WTC11 (cell line): ENCODE measurements at regions not wholly inside any gene's neighbourhood (a gene's known extent, or its start where the extent isn't known, plus 50 kb on each side); places are given as distances from the start of the nearest gene placed in this dataset.

ENCODE experiments used
- ATAC-seq: fragments of 200-7000 bp; cut with Tn5 transposase; 2 replicates; pipeline ENCODE4 v1.10.0; 2021; ENCODE audit warnings: mild to moderate bottlenecking, moderate library complexity
- CTCF ChIA-PET: fragments of 300-600 bp; sonication (Branson Sonifier 250); formaldehyde crosslinking; loops from one replicate; lab custom pipeline; 2021; ENCODE audit warnings: antibody characterized with exemption; lab: Charles Lee
- POLR2A ChIA-PET: fragments of 350-600 bp; sonication (Branson Sonifier 250); formaldehyde crosslinking; loops from one replicate; lab custom pipeline; 2021; ENCODE audit warnings: antibody characterized with exemption; lab: Charles Lee
- DNase-seq: peaks from one replicate; pipeline ENCODE4 v3.0.0; 2021; ENCODE audit warnings: low spot score
- H3K27ac Mint-ChIP-seq: 2 replicates; pipeline ENCODE4 v1.8.0; 2021; ENCODE audit warnings: mixed read lengths
- H3K27me3 Mint-ChIP-seq: 2 replicates; pipeline ENCODE4 v1.8.0; 2021; ENCODE audit warnings: low read depth, mild to moderate bottlenecking, moderate library complexity, mixed read lengths
- H3K36me3 Mint-ChIP-seq: 2 replicates; pipeline ENCODE4 v1.8.0; 2021; ENCODE audit warnings: mixed read lengths
- H3K4me1 Mint-ChIP-seq: 2 replicates; pipeline ENCODE4 v1.8.0; 2022; ENCODE audit warnings: mixed read lengths
- H3K4me3 Mint-ChIP-seq: 2 replicates; pipeline ENCODE4 v1.8.0; 2021; ENCODE audit warnings: mild to moderate bottlenecking, moderate library complexity, mixed read lengths
- H3K9me3 Mint-ChIP-seq: 2 replicates; pipeline ENCODE4 v1.8.0; 2021; ENCODE audit warnings: mixed read lengths
- CBFB ChIP-seq: sonication (generic); formaldehyde crosslinking; IDR thresholded peaks from 2 replicates; pipeline ENCODE4 v1.8.1; 2022; ENCODE audit warnings: mild to moderate bottlenecking, low read depth, missing genetic modification reagents
- CREM ChIP-seq: sonication (generic); formaldehyde crosslinking; IDR thresholded peaks from 2 replicates; pipeline ENCODE4 v1.8.1; 2022; ENCODE audit warnings: mild to moderate bottlenecking, missing genetic modification reagents, moderate library complexity
- FOXJ3 ChIP-seq: sonication (generic); formaldehyde crosslinking; IDR thresholded peaks from 2 replicates; pipeline ENCODE4 v1.9.0; 2021; ENCODE audit warnings: missing genetic modification reagents, mild to moderate bottlenecking, borderline replicate concordance
- FOXK1 ChIP-seq: sonication (generic); formaldehyde crosslinking; IDR thresholded peaks from 2 replicates; pipeline ENCODE4 v1.8.0; 2022; ENCODE audit warnings: mild to moderate bottlenecking, moderate library complexity, missing genetic modification reagents
- GABPB1 ChIP-seq: sonication (generic); formaldehyde crosslinking; IDR thresholded peaks from 2 replicates; pipeline ENCODE4 v1.8.1; 2023; ENCODE audit warnings: mild to moderate bottlenecking, missing genetic modification reagents
- GTF2I ChIP-seq: fragments of 250-450 bp; sonication (Bioruptor Pico); conservative IDR thresholded peaks from 2 replicates; pipeline ENCODE4 v1.4.0; 2021; ENCODE audit warnings: mild to moderate bottlenecking
- IRF2 ChIP-seq: sonication (generic); formaldehyde crosslinking; IDR thresholded peaks from 2 replicates; pipeline ENCODE4 v1.8.0; 2022; ENCODE audit warnings: low read depth, missing genetic modification reagents, borderline replicate concordance
- MXD4 ChIP-seq: fragments of 250-450 bp; sonication (Bioruptor Pico); IDR thresholded peaks from 2 replicates; pipeline ENCODE4 v1.8.0; 2021; ENCODE audit warnings: mild to moderate bottlenecking, moderate library complexity, borderline replicate concordance
- MYBL2 ChIP-seq: sonication (generic); formaldehyde crosslinking; IDR thresholded peaks from 2 replicates; pipeline ENCODE4 v1.8.1; 2023; ENCODE audit warnings: mild to moderate bottlenecking, moderate library complexity, missing genetic modification reagents
- NFE2L1 ChIP-seq: sonication (generic); formaldehyde crosslinking; IDR thresholded peaks from 2 replicates; pipeline ENCODE4 v1.8.1; 2023; ENCODE audit warnings: missing genetic modification reagents
- OVOL2 ChIP-seq: fragments of 250-450 bp; sonication (Bioruptor Pico); IDR thresholded peaks from 2 replicates; pipeline ENCODE4 v1.9.0; 2021; ENCODE audit warnings: mild to moderate bottlenecking, borderline replicate concordance
- RELA ChIP-seq: sonication (generic); formaldehyde crosslinking; IDR thresholded peaks from 2 replicates; pipeline ENCODE4 v1.8.1; 2022; ENCODE audit warnings: missing genetic modification reagents, mild to moderate bottlenecking, borderline replicate concordance
- SMAD4 ChIP-seq: sonication (generic); formaldehyde crosslinking; IDR thresholded peaks from 2 replicates; pipeline ENCODE4 v1.8.0; 2022; ENCODE audit warnings: mild to moderate bottlenecking, missing genetic modification reagents
- ZNF121 ChIP-seq: sonication (generic); formaldehyde crosslinking; IDR thresholded peaks from 2 replicates; pipeline ENCODE4 v1.8.0; 2023; ENCODE audit warnings: missing genetic modification reagents
- ZNF317 ChIP-seq: sonication (generic); formaldehyde crosslinking; IDR thresholded peaks from 2 replicates; pipeline ENCODE4 v1.8.1; 2023; ENCODE audit warnings: low read depth, mild to moderate bottlenecking, moderate library complexity, missing genetic modification reagents, borderline replicate concordance
- TF ChIP-seq, protein P1 (sequence below): sonication (generic); formaldehyde crosslinking; IDR thresholded peaks from 2 replicates; pipeline ENCODE4 v1.8.0; 2022; ENCODE audit warnings: mild to moderate bottlenecking, missing genetic modification reagents
- TF ChIP-seq, protein P2 (sequence below): sonication (generic); formaldehyde crosslinking; IDR thresholded peaks from 2 replicates; pipeline ENCODE4 v1.8.1; 2023; ENCODE audit warnings: mild to moderate bottlenecking, moderate library complexity, missing genetic modification reagents
- TF ChIP-seq, protein P3 (sequence below): fragments of 250-450 bp; sonication (Bioruptor Pico); IDR thresholded peaks from 2 replicates; pipeline ENCODE4 v1.9.0; 2021; ENCODE audit warnings: moderate library complexity, mild to moderate bottlenecking, inconsistent platforms, borderline replicate concordance
- TF ChIP-seq, protein P4 (sequence below): sonication (generic); formaldehyde crosslinking; IDR thresholded peaks from 2 replicates; pipeline ENCODE4 v1.8.0; 2022; ENCODE audit warnings: mild to moderate bottlenecking, missing genetic modification reagents
- TF ChIP-seq, protein P5 (sequence below): sonication (generic); formaldehyde crosslinking; IDR thresholded peaks from 2 replicates; pipeline ENCODE4 v1.8.1; 2023; ENCODE audit warnings: mild to moderate bottlenecking, missing genetic modification reagents

DNA sequence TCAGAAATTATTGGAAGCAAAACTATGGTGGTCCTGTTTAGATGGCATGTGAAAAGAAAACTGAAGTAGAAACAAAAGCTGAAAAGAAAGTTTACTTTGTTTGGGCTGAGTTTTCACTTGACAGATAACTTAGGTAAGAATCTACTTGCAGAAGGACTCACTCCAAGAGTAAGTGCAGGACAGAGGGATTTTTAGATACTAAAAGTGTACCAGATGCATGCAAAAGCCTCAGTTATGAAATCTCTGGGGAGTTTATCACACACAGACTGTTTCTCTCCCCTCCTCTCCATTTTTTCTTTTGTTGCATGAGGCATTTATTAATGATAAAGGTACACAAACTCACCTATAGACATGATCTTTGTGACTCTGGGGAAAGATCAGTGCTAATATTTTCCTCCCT is 127.5 kb upstream of the GIMD1 start (continued):
- TF ChIP-seq, protein P1, sequence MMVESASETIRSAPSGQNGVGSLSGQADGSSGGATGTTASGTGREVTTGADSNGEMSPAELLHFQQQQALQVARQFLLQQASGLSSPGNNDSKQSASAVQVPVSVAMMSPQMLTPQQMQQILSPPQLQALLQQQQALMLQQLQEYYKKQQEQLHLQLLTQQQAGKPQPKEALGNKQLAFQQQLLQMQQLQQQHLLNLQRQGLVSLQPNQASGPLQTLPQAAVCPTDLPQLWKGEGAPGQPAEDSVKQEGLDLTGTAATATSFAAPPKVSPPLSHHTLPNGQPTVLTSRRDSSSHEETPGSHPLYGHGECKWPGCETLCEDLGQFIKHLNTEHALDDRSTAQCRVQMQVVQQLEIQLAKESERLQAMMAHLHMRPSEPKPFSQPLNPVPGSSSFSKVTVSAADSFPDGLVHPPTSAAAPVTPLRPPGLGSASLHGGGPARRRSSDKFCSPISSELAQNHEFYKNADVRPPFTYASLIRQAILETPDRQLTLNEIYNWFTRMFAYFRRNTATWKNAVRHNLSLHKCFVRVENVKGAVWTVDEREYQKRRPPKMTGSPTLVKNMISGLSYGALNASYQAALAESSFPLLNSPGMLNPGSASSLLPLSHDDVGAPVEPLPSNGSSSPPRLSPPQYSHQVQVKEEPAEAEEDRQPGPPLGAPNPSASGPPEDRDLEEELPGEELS: no peak
- no peak for TF ChIP-seq FOXJ3 (CRISPR knock-in tag)
- TF ChIP-seq ZNF121 (CRISPR knock-in tag): no peak
- TF ChIP-seq, protein P2, sequence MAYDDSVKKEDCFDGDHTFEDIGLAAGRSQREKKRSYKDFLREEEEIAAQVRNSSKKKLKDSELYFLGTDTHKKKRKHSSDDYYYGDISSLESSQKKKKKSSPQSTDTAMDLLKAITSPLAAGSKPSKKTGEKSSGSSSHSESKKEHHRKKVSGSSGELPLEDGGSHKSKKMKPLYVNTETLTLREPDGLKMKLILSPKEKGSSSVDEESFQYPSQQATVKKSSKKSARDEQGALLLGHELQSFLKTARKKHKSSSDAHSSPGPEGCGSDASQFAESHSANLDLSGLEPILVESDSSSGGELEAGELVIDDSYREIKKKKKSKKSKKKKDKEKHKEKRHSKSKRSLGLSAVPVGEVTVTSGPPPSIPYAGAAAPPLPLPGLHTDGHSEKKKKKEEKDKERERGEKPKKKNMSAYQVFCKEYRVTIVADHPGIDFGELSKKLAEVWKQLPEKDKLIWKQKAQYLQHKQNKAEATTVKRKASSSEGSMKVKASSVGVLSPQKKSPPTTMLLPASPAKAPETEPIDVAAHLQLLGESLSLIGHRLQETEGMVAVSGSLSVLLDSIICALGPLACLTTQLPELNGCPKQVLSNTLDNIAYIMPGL (CRISPR knock-in tag): no peak
- TF ChIP-seq, all 79 proteins: peak for 0

DNA sequence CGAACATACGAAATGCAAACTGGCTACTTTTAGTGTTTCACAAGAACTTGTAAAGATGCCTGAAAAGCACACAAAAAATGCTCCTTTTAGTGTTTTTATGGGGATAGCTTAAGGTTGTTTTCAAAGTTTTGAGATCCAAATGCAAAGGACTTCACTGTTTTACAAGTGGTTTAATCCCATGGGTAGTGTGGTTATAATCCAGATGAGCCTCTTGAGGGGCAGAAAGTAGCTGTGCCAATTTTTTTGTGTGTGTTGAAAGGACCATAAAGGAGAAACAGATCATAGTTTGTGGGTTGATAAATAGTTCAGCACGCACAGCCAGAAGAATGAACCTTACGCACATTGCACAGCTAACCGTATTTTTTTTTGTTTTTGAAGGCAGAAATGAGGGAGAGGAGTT is 126.9 kb upstream of the GIMD1 start:
- TF ChIP-seq MYBL2 (CRISPR knock-in tag) (no peak), IRF2 (CRISPR knock-in tag) (no peak), GTF2I (no peak), MXD4 (CRISPR knock-in tag) (no peak), GABPB1 (CRISPR knock-in tag) (no peak), SMAD4 (no peak), OVOL2 (no peak), CREM (CRISPR knock-in tag) (no peak), FOXK1 (CRISPR knock-in tag) (no peak), ZNF317 (no peak), CBFB (CRISPR knock-in tag) (no peak), RELA (CRISPR knock-in tag) (no peak), NFE2L1 (no peak)
- TF ChIP-seq, protein P3, sequence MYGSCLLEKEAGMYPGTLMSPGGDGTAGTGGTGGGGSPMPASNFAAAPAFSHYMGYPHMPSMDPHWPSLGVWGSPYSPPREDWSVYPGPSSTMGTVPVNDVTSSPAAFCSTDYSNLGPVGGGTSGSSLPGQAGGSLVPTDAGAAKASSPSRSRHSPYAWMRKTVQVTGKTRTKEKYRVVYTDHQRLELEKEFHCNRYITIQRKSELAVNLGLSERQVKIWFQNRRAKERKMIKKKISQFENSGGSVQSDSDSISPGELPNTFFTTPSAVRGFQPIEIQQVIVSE (CRISPR knock-in tag): no peak
- TF ChIP-seq, protein P4, sequence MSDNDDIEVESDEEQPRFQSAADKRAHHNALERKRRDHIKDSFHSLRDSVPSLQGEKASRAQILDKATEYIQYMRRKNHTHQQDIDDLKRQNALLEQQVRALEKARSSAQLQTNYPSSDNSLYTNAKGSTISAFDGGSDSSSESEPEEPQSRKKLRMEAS (CRISPR knock-in tag): no peak
- TF ChIP-seq, protein P2 (CRISPR knock-in tag): no peak
- TF ChIP-seq, protein P5, sequence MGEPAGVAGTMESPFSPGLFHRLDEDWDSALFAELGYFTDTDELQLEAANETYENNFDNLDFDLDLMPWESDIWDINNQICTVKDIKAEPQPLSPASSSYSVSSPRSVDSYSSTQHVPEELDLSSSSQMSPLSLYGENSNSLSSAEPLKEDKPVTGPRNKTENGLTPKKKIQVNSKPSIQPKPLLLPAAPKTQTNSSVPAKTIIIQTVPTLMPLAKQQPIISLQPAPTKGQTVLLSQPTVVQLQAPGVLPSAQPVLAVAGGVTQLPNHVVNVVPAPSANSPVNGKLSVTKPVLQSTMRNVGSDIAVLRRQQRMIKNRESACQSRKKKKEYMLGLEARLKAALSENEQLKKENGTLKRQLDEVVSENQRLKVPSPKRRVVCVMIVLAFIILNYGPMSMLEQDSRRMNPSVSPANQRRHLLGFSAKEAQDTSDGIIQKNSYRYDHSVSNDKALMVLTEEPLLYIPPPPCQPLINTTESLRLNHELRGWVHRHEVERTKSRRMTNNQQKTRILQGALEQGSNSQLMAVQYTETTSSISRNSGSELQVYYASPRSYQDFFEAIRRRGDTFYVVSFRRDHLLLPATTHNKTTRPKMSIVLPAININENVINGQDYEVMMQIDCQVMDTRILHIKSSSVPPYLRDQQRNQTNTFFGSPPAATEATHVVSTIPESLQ (CRISPR knock-in tag): no peak
- TF ChIP-seq, all 79 proteins: peak for 0
- ChIA-PET CTCF (no interaction called here), POLR2A (no interaction called here)
- no peak for ATAC-seq
- Mint-ChIP-seq H3K36me3 (no peaks in the 10 kb centered on the region; the same call in 1 of the 2 replicates), H3K27me3 (no peaks in the 10 kb centered on the region), H3K27ac (no peak overlapping the region), H3K9me3 (peaks cover 4% of the 10 kb centered on the region; the same call in 1 of the 2 replicates), H3K4me1 (peaks cover 9% of the 10 kb centered on the region; the same call in 1 of the 2 replicates), H3K4me3 (no peak overlapping the region)
- DNase-seq: no peak
